Gastroesophageal sphincter (tissue), 3 donors: ENCODE measurements at regions not wholly inside any gene's neighbourhood (a gene's known extent, or its start where the extent isn't known, plus 50 kb on each side); places are given as distances from the start of the nearest gene placed in this dataset.

Experiments
- CTCF ChIP-seq, 4 experiments: fragments of 200-600 bp in 2 of 4; fragments of 450-650 bp in 2 of 4; sonication (generic) in 1 of 4; IDR thresholded peaks; one replicate each; pipeline ENCODE4 v1.5.1; 2017 to 2019; ENCODE audit warnings: antibody characterized with exemption in 4 of 4, mild to moderate bottlenecking in 2 of 4, moderate library complexity in 2 of 4
- POLR2A ChIP-seq, 2 donors: fragments of 450-650 bp; IDR thresholded peaks; one replicate each; pipeline ENCODE4 v1.6.1; 2017; ENCODE audit warnings: antibody characterized with exemption in 2 of 2, mild to moderate bottlenecking in 2 of 2, moderate library complexity in 1 of 2

- TF ChIP-seq CTCF (IDR thresholded peaks at IDR 0.05) = no peak
- no peak for TF ChIP-seq POLR2A (IDR thresholded peaks at IDR 0.05)
Observed at GRCh38 chr9:126119731-126120130, 206.9 kb upstream of the MVB12B start.
